GM21529 (cell line): ENCODE measurements at regions not wholly inside any gene's neighbourhood (a gene's known extent, or its start where the extent isn't known, plus 50 kb on each side); places are given as distances from the start of the nearest gene placed in this dataset.

Experiments used
- ATAC-seq: cut with Tn5 transposase; IDR thresholded peaks from one replicate; pipeline ENCODE4 v1.9.1; 2021; ENCODE audit not compliant: unreplicated experiment

- no peak for ATAC-seq
These were observed 83.6 kb upstream of the BDNF start for GRCh38 chr11:27783701-27784355.

- ATAC-seq, result no peak
These were observed 76.8 kb upstream of the BDNF start for GRCh38 chr11:27777033-27777432.

GRCh38 chr11:27773884-27774283 is 73.6 kb upstream of the BDNF start:
- no peak for ATAC-seq

GRCh38 chr11:27771516-27771915 is 71.3 kb upstream of the BDNF start:
- no peak for ATAC-seq

- no peak for ATAC-seq
These were observed 70.3 kb upstream of the BDNF start for GRCh38 chr11:27770576-27770975.

GRCh38 chr11:27763736-27764135 is 63.5 kb upstream of the BDNF start:
- ATAC-seq, result no peak

- ATAC-seq, result no peak
These were observed 61.1 kb upstream of the BDNF start for GRCh38 chr11:27761356-27761755.

GRCh38 chr11:27757953-27758352 is 57.7 kb upstream of the BDNF start:
- ATAC-seq, result no peak

- ATAC-seq, result peak; percentile 75
These were observed 54.1 kb upstream of the BDNF start for GRCh38 chr11:27754035-27755017.
